Transverse colon (tissue), 4 donors: ENCODE measurements at regions not wholly inside any gene's neighbourhood (a gene's known extent, or its start where the extent isn't known, plus 50 kb on each side); places are given as distances from the start of the nearest gene placed in this dataset.

Experiments
- DNase-seq: peaks from one replicate; pipeline ENCODE4 v3.0.0-alpha.2; 2019
- H3K27ac ChIP-seq, 4 donors: fragments of 200-600 bp; sonication (generic); 2 replicates each; pipeline ENCODE4 v1.5.1; 2016 to 2018; ENCODE audit warnings: inconsistent platforms in 4 of 4
- H3K27me3 ChIP-seq: fragments of 200-600 bp; sonication (generic); 2 replicates; pipeline ENCODE4 v1.5.1; 2017; ENCODE audit warnings: inconsistent platforms
- H3K36me3 ChIP-seq, 4 donors: fragments of 200-600 bp; sonication (generic); 2 replicates each; pipeline ENCODE4 v1.5.1; 2017 to 2019; ENCODE audit warnings: inconsistent platforms in 4 of 4
- H3K4me1 ChIP-seq, 4 donors: fragments of 200-600 bp; sonication (generic); 2 replicates each; pipeline ENCODE4 v1.5.1; 2017 to 2020; ENCODE audit warnings: inconsistent platforms in 4 of 4
- H3K4me3 ChIP-seq, 4 donors: fragments of 200-600 bp; sonication (generic); 1 replicate in 1 of 4; 2 replicates in 3 of 4; pipeline versions ENCODE4 v1.5.1 to v1.6.1; 2017 to 2019; ENCODE audit warnings: inconsistent platforms in 4 of 4
- H3K9me3 ChIP-seq, 2 donors: fragments of 200-600 bp; sonication (generic); 2 replicates each; pipeline ENCODE4 v1.5.1; 2017 to 2019; ENCODE audit warnings: inconsistent platforms in 2 of 2
- EP300 ChIP-seq: sonication (generic); formaldehyde crosslinking; IDR thresholded peaks from one replicate; pipeline ENCODE4 v1.6.1; 2017; ENCODE audit warnings: antibody characterized with exemption, low read depth
- POLR2A ChIP-seq: fragments of 450-650 bp; IDR thresholded peaks from one replicate; pipeline ENCODE4 v1.6.1; 2016; ENCODE audit warnings: antibody characterized with exemption, mild to moderate bottlenecking, moderate library complexity
- POLR2AphosphoS5 ChIP-seq, 3 donors: sonication (generic); formaldehyde crosslinking; IDR thresholded peaks; one replicate each; pipeline ENCODE4 v1.6.1; 2016; ENCODE audit warnings: antibody characterized with exemption in 3 of 3
- WGBS, 2 donors: methylation state at CpG; one replicate each; pipeline ENCODE4 v1.1.5; 2018; ENCODE audit warnings: low coverage in 1 of 2; 5-methylcytosine and 5-hydroxymethylcytosine counted together
- in situ Hi-C, 4 donors: fragments of 200-750 bp; cut with MboI; loops; one replicate each; pipeline versions ENCODE4 v1.15.0 to v1.15.1; 2017; ENCODE audit warnings: low sequenced_read_pairs in 3 of 4, low pct_ligation_motif_present in 1 of 4, low pct_unique_long_range_greater_than_20kb in 1 of 4
- intact Hi-C: fragments of 100-400 bp; cut with DNase I; formaldehyde crosslinking; loops from one replicate; pipeline ENCODE4 v1.15.1; 2023; ENCODE audit warnings: low total_unique reads
- TF ChIP-seq, protein P1 (sequence below), 5 experiments: fragments of 200-600 bp in 3 of 5; fragments of 450-650 bp in 2 of 5; sonication (generic) in 3 of 5; IDR thresholded peaks; 1 replicate in 2 of 5; 2 replicates in 3 of 5; pipeline ENCODE4 v1.5.1; 2016 to 2017; ENCODE audit warnings: antibody characterized with exemption in 5 of 5, inconsistent platforms in 3 of 5, mild to moderate bottlenecking in 2 of 5, moderate library complexity in 1 of 5

DNA sequence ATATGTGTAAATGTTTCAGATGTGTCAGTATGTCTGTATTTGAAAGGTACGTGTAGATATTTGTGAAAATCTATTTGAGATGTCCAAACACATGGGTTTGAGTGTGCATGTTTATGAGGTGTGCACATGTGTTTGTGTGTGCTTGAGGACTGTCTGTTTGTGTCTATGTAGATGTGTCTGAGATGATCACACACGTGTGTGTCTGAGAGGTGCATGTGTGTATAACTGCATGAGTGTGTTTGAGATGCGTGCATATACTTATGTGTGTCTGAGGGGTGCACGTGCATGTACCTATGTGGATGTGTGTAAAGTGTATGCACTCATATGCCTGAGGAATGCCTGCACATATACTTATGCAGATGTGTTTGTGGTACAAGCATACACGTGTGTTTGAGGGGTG is 584.4 kb downstream of the BUD13 start:
- Histone ChIP-seq H3K9me3 (no peaks in the 10 kb centered on the region), H3K36me3 (no peaks in the 10 kb centered on the region), H3K4me1 (peaks cover 5 to 9% (median 8%) of the 10 kb centered on the region in 4 donors), H3K4me3 (no peak overlapping the region), H3K27ac (no peak overlapping the region), H3K27me3 (no peaks in the 10 kb centered on the region)
- no peak for DNase-seq
- in situ Hi-C loops (no loop called here), intact Hi-C loops (no loop called here)
- TF ChIP-seq EP300 (no peak), POLR2A (no peak), POLR2AphosphoS5 (IDR thresholded peaks at IDR 0.05) (no peak)
- TF ChIP-seq, protein P1, sequence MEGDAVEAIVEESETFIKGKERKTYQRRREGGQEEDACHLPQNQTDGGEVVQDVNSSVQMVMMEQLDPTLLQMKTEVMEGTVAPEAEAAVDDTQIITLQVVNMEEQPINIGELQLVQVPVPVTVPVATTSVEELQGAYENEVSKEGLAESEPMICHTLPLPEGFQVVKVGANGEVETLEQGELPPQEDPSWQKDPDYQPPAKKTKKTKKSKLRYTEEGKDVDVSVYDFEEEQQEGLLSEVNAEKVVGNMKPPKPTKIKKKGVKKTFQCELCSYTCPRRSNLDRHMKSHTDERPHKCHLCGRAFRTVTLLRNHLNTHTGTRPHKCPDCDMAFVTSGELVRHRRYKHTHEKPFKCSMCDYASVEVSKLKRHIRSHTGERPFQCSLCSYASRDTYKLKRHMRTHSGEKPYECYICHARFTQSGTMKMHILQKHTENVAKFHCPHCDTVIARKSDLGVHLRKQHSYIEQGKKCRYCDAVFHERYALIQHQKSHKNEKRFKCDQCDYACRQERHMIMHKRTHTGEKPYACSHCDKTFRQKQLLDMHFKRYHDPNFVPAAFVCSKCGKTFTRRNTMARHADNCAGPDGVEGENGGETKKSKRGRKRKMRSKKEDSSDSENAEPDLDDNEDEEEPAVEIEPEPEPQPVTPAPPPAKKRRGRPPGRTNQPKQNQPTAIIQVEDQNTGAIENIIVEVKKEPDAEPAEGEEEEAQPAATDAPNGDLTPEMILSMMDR (IDR thresholded peaks at IDR 0.05): no peak
- 85 to 100% methylated on average over 1 to 5 of the region's 5 CpGs for WGBS, 2 donors

GRCh38 chr11:116187026-116187425 is 585.8 kb downstream of the BUD13 start:
- no peaks in the 10 kb centered on the region for H3K27me3 ChIP-seq
- intact Hi-C loops (no loop called here), in situ Hi-C loops (no loop called here)
- TF ChIP-seq EP300 (no peak), POLR2AphosphoS5 (IDR thresholded peaks at IDR 0.05) (no peak), POLR2A (no peak)
- TF ChIP-seq, protein P1 (IDR thresholded peaks at IDR 0.05): no peak
- H3K27ac ChIP-seq: no peak overlapping the region
- no peaks in the 10 kb centered on the region for H3K4me1 ChIP-seq
- H3K9me3 ChIP-seq: no peaks in the 10 kb centered on the region
- H3K36me3 ChIP-seq: no peaks in the 10 kb centered on the region
- 68 to 100% methylated on average over 1 to 2 of the region's 2 CpGs for WGBS, 2 donors
- no peak for DNase-seq
- no peak overlapping the region for H3K4me3 ChIP-seq

GRCh38 chr11:116185551-116185950 is 587.2 kb downstream of the BUD13 start:
- 86 to 89% methylated on average over 4 of the region's 4 CpGs for WGBS, 2 donors
- intact Hi-C loops (no loop called here), in situ Hi-C loops (no loop called here)
- Histone ChIP-seq H3K27ac (no peak overlapping the region), H3K27me3 (no peaks in the 10 kb centered on the region), H3K4me3 (no peak overlapping the region), H3K36me3 (no peaks in the 10 kb centered on the region), H3K9me3 (no peaks in the 10 kb centered on the region), H3K4me1 (no peaks in the 10 kb centered on the region)
- no peak for TF ChIP-seq POLR2A
- TF ChIP-seq, protein P1 (IDR thresholded peaks at IDR 0.05): no peak
- TF ChIP-seq EP300: no peak
- TF ChIP-seq POLR2AphosphoS5 (IDR thresholded peaks at IDR 0.05): no peak
- DNase-seq: no peak

GRCh38 chr11:116184763-116185162 is 588.0 kb downstream of the BUD13 start:
- 90 to 96% methylated on average over 2 to 8 of the region's 8 CpGs for WGBS, 2 donors
- no peak for TF ChIP-seq EP300
- TF ChIP-seq, protein P1 (IDR thresholded peaks at IDR 0.05): no peak
- no peak for TF ChIP-seq POLR2AphosphoS5 (IDR thresholded peaks at IDR 0.05)
- TF ChIP-seq POLR2A: no peak
- no peaks in the 10 kb centered on the region for H3K27me3 ChIP-seq
- H3K9me3 ChIP-seq: no peaks in the 10 kb centered on the region
- no peaks in the 10 kb centered on the region for H3K36me3 ChIP-seq
- in situ Hi-C loops (no loop called here), intact Hi-C loops (no loop called here)
- no peak overlapping the region for H3K27ac ChIP-seq
- H3K4me1 ChIP-seq: no peaks in the 10 kb centered on the region
- H3K4me3 ChIP-seq: no peak overlapping the region
- no peak for DNase-seq
